H1 (cell line): ENCODE measurements at regions not wholly inside any gene's neighbourhood (a gene's known extent, or its start where the extent isn't known, plus 50 kb on each side); places are given as distances from the start of the nearest gene placed in this dataset.

ENCODE experiments used
- CTCF ChIA-PET: fragments of 300-600 bp; sonication (Branson Sonifier 250); formaldehyde crosslinking; loops from one replicate; lab custom pipeline; 2021; ENCODE audit not compliant: partially characterized antibody; lab: Charles Lee
- POLR2A ChIA-PET: fragments of 300-600 bp; sonication (Branson Sonifier 250); formaldehyde crosslinking; loops from one replicate; lab custom pipeline; 2021; ENCODE audit warnings: inconsistent platforms; ENCODE audit not compliant: partially characterized antibody; lab: Charles Lee
- DNase-seq, 2 experiments: peaks; one replicate each; pipeline versions ENCODE4 v3.0.0 to v3.0.0-alpha.2; 2010 to 2022; ENCODE audit warnings: low spot score in 2 of 2, low read depth in 1 of 2, mixed read lengths in 1 of 2
- FAIRE-seq: peaks from 2 replicates; lab custom pipeline; 2011; peaks lifted over from hg19 to GRCh38; lab: Jason Lieb, UNC
- H2AFZ ChIP-seq: 2 replicates; pipeline ENCODE4 v1.8.1; 2012; ENCODE audit warnings: low read length, inconsistent platforms
- H2AK5ac ChIP-seq: 2 replicates; pipeline ENCODE4 v1.6.1; 2013; ENCODE audit warnings: low read depth, low read length
- H2BK120ac ChIP-seq: replicated peaks from 2 replicates; pipeline ENCODE3; 2013; ENCODE audit warnings: low read depth, low read length, inconsistent platforms
- H2BK12ac ChIP-seq: 2 replicates; pipeline ENCODE4 v1.6.1; 2013; ENCODE audit warnings: low read depth, low read length
- H2BK15ac ChIP-seq: 2 replicates; pipeline ENCODE4 v1.6.1; 2013; ENCODE audit warnings: low read length
- H2BK20ac ChIP-seq: 2 replicates; pipeline ENCODE4 v1.6.1; 2013; ENCODE audit warnings: low read length
- H2BK5ac ChIP-seq: 2 replicates; pipeline ENCODE4 v1.6.1; 2013; ENCODE audit warnings: low read depth, low read length
- H3K14ac ChIP-seq: 2 replicates; pipeline ENCODE4 v1.6.1; 2013; ENCODE audit warnings: inconsistent platforms; ENCODE audit not compliant: insufficient read length
- H3K18ac ChIP-seq: 2 replicates; pipeline ENCODE4 v1.6.1; 2013; ENCODE audit warnings: low read length; ENCODE audit errors: extremely low read depth
- H3K23ac ChIP-seq: 2 replicates; pipeline ENCODE4 v1.6.1; 2013; ENCODE audit warnings: inconsistent platforms; ENCODE audit not compliant: insufficient read length
- H3K23me2 ChIP-seq: 2 replicates; pipeline ENCODE4 v1.6.1; 2013; ENCODE audit warnings: low read depth, low read length
- H3K27ac ChIP-seq: 2 replicates; pipeline ENCODE4 v1.6.1; 2011; ENCODE audit warnings: low read depth, low read length, inconsistent platforms
- H3K27me3 ChIP-seq, 4 experiments: replicated peaks in 1 of 4; 1 replicate in 1 of 4; 2 replicates in 3 of 4; pipeline versions ENCODE4 v1.6.1 to v1.8.1; 2011 to 2013; ENCODE audit warnings: low read length in 3 of 4, mild to moderate bottlenecking in 3 of 4, inconsistent platforms in 2 of 4, mixed read lengths in 2 of 4, moderate library complexity in 1 of 4; ENCODE audit not compliant: control insufficient read depth in 3 of 4, insufficient read depth in 3 of 4; ENCODE audit errors: extremely low read depth in 1 of 4
- H3K36me3 ChIP-seq, 4 experiments: 2 replicates each; pipeline versions ENCODE4 v1.6.1 to v1.8.1; 2011 to 2013; ENCODE audit warnings: mild to moderate bottlenecking in 4 of 4, low read length in 3 of 4, moderate library complexity in 2 of 4, control low read depth in 1 of 4, inconsistent platforms in 1 of 4; ENCODE audit not compliant: insufficient read depth in 4 of 4, control insufficient read depth in 2 of 4
- H3K4ac ChIP-seq: replicated peaks from 2 replicates; pipeline ENCODE3; 2013; ENCODE audit warnings: low read length, low read depth, mixed read lengths, inconsistent platforms; ENCODE audit not compliant: insufficient read length
- H3K4me1 ChIP-seq, 4 experiments: replicated peaks in 1 of 4; 1 replicate in 1 of 4; 2 replicates in 3 of 4; pipeline versions ENCODE4 v1.6.1 to v1.8.1; 2011 to 2013; ENCODE audit warnings: low read length in 3 of 4, inconsistent platforms in 2 of 4, mixed read lengths in 1 of 4; ENCODE audit not compliant: insufficient read depth in 4 of 4, control insufficient read depth in 3 of 4
- H3K4me2 ChIP-seq, 2 experiments: 2 replicates each; pipeline versions ENCODE4 v1.6.1 to v1.8.1; 2011 to 2013; ENCODE audit warnings: low read depth in 2 of 2, low read length in 2 of 2, control low read depth in 1 of 2, inconsistent platforms in 1 of 2, mild to moderate bottlenecking in 1 of 2; ENCODE audit not compliant: insufficient read depth in 1 of 2
- H3K4me3 ChIP-seq, 4 experiments: fragments of 200-600, 300-600 bp in 1 of 4; sonication (generic), shearing (Covaris generic), sonication (Bioruptor Twin) in 1 of 4; 2 replicates each; pipeline versions ENCODE4 v1.5.1 to v1.8.1; 2011 to 2016; ENCODE audit warnings: low read length in 4 of 4, low read depth in 3 of 4, control low read depth in 2 of 4, inconsistent platforms in 2 of 4, mild to moderate bottlenecking in 2 of 4, mixed read lengths in 1 of 4, moderate library complexity in 1 of 4; ENCODE audit not compliant: insufficient read depth in 2 of 4; ENCODE audit errors: extremely low read depth in 1 of 4
- H3K56ac ChIP-seq: replicated peaks from 2 replicates; pipeline ENCODE3; 2013; ENCODE audit warnings: low read depth, mild to moderate bottlenecking, mixed read lengths, low read length, inconsistent platforms; ENCODE audit not compliant: insufficient read length
- H3K79me1 ChIP-seq: 2 replicates; pipeline ENCODE4 v1.6.1; 2013; ENCODE audit warnings: low read depth, low read length, control low read depth
- H3K79me2 ChIP-seq, 2 experiments: 2 replicates each; pipeline versions ENCODE4 v1.6.1 to v1.8.1; 2012 to 2013; ENCODE audit warnings: low read length in 2 of 2, mild to moderate bottlenecking in 2 of 2, inconsistent platforms in 1 of 2; ENCODE audit not compliant: insufficient read depth in 2 of 2, control insufficient read depth in 1 of 2
- H3K9ac ChIP-seq, 4 experiments: replicated peaks in 1 of 4; 1 replicate in 1 of 4; 2 replicates in 3 of 4; pipeline versions ENCODE4 v1.6.1 to v1.8.1; 2011 to 2013; ENCODE audit warnings: low read depth in 3 of 4, low read length in 3 of 4, control low read depth in 2 of 4, mild to moderate bottlenecking in 2 of 4, moderate library complexity in 2 of 4, inconsistent platforms in 1 of 4; ENCODE audit errors: extremely low read depth in 1 of 4
- H3K9me3 ChIP-seq, 2 experiments: 2 replicates each; pipeline versions ENCODE4 v1.6.1 to v1.8.1; 2012 to 2013; ENCODE audit warnings: mild to moderate bottlenecking in 2 of 2, moderate library complexity in 2 of 2, control low read depth in 1 of 2, inconsistent platforms in 1 of 2, low read depth in 1 of 2, low read length in 1 of 2, mixed read lengths in 1 of 2; ENCODE audit not compliant: insufficient read depth in 2 of 2
- H4K20me1 ChIP-seq, 2 experiments: replicated peaks in 1 of 2; 2 replicates each; pipeline versions ENCODE3 to v1.8.1; 2011 to 2013; ENCODE audit warnings: inconsistent platforms in 2 of 2, low read length in 2 of 2, mild to moderate bottlenecking in 1 of 2; ENCODE audit not compliant: insufficient read depth in 2 of 2, control insufficient read depth in 1 of 2
- H4K5ac ChIP-seq: 2 replicates; pipeline ENCODE4 v1.6.1; 2013; ENCODE audit warnings: low read length, low read depth, mixed read lengths, inconsistent platforms; ENCODE audit not compliant: insufficient read length
- H4K8ac ChIP-seq: 2 replicates; pipeline ENCODE4 v1.8.0; 2013; ENCODE audit warnings: mild to moderate bottlenecking, moderate library complexity, low read length, inconsistent platforms; ENCODE audit not compliant: insufficient read depth; ENCODE audit errors: extremely low read depth
- H4K91ac ChIP-seq: replicated peaks from 2 replicates; pipeline ENCODE3; 2013; ENCODE audit warnings: low read length, mixed read lengths, inconsistent platforms; ENCODE audit not compliant: insufficient read length
- RFX5 ChIP-seq: IDR thresholded peaks from 2 replicates; pipeline ENCODE4 v1.6.1; 2011; ENCODE audit warnings: low read depth, low read length, improper control_type of control experiment, borderline replicate concordance
- TEAD4 ChIP-seq: IDR thresholded peaks from 2 replicates; pipeline ENCODE4 v1.6.1; 2012; ENCODE audit warnings: low read depth, low read length, inconsistent platforms, mixed read lengths
- WGBS, 2 experiments: shearing (Covaris generic) in 1 of 2; methylation state at CpG; one replicate each; pipeline versions ENCODE4 v1.1.6 to v1.1.7; 2013 to 2015; ENCODE audit warnings: low lambda C conversion rate in 2 of 2, mixed read lengths in 2 of 2, inconsistent platforms in 1 of 2, low coverage in 1 of 2, missing lambda C conversion rate in 1 of 2; ENCODE audit not compliant: insufficient replicate concordance in 2 of 2, insufficient coverage in 1 of 2, insufficient read length in 1 of 2; ENCODE audit errors: extremely low coverage in 1 of 2, missing lambda C conversion rate in 1 of 2; 5-methylcytosine and 5-hydroxymethylcytosine counted together

GRCh38 chr14:80269353-80269925, 58.1 kb upstream of the DIO2 start:
- Histone ChIP-seq H3K4ac (no peak overlapping the region), H2BK15ac (no peak overlapping the region), H3K23me2 (no peaks in the 10 kb centered on the region), H3K18ac (no peak overlapping the region), H2AFZ (no peak overlapping the region), H3K27ac (no peak overlapping the region), H3K79me2 (no peaks in the 10 kb centered on the region), H3K14ac (no peak overlapping the region), H3K23ac (no peak overlapping the region), H3K4me2 (no peak overlapping the region), H3K9ac (no peak overlapping the region), H3K4me3 (no peak overlapping the region), H2BK120ac (no peak overlapping the region), H4K20me1 (no peaks in the 10 kb centered on the region), H3K9me3 (no peaks in the 10 kb centered on the region), H3K79me1 (no peaks in the 10 kb centered on the region), H2BK12ac (no peak overlapping the region), H3K36me3 (no peaks in the 10 kb centered on the region), H2AK5ac (no peak overlapping the region), H3K4me1 (no peaks in the 10 kb centered on the region), H3K56ac (no peak overlapping the region), H3K27me3 (no peaks in the 10 kb centered on the region), H4K8ac (no peak overlapping the region), H4K5ac (no peak overlapping the region), H2BK5ac (no peak overlapping the region), H4K91ac (no peak overlapping the region), H2BK20ac (no peak overlapping the region)
- CTCF ChIA-PET: no interaction called here
- WGBS, 2 experiments: 94% methylated on average over 4 of the region's 4 CpGs; no CpG with 5 or more reads in 1 of the 2 experiments
- DNase-seq: no peak
- POLR2A ChIA-PET: no interaction called here
- FAIRE-seq: no peak
- TF ChIP-seq RFX5 (no peak), TEAD4 (no peak)
